ENCODE measurements at regions not wholly inside any gene's neighbourhood (a gene's known extent, or its start where the extent isn't known, plus 50 kb on each side); places are given as distances from the start of the nearest gene placed in this dataset.
"Not testable (repeated sequence)": the region's sequence is repeated elsewhere in the genome, so short reads cannot be mapped to it uniquely, and the experiment has no call there.

- Histone ChIP-seq H3K4me1 (replicated peaks in 1 of 2) (no peaks in the 10 kb centered on the region), H3K27me3 (no peaks in the 10 kb centered on the region), H3K4me3 (no peak overlapping the region), H3K27ac (no peak overlapping the region), H3K9me3 (replicated peaks in 1 of 3) (no peaks in the 10 kb centered on the region), H3K36me3 (replicated peaks in 1 of 2) (no peaks in the 10 kb centered on the region)
- WGBS, 4 donors = 57 to 65% (median 61%) methylated on average over 3 of the region's 3 CpGs
- no peak for DNase-seq
- intact Hi-C loops (cut with DNase I) = no loop called here
- TF ChIP-seq POLR2A (IDR thresholded peaks at IDR 0.05) = no peak
- no peak for TF ChIP-seq CTCF (IDR thresholded peaks at IDR 0.05)
Observed at GRCh38 chr18:35811896-35812295, 160.6 kb upstream of the RMP24 start.

GRCh38 chr18:35815011-35815410 lies 157.5 kb upstream of the RMP24 start:
- H3K36me3 ChIP-seq (replicated peaks in 1 of 2); H3K4me3 ChIP-seq; H3K27ac ChIP-seq; DNase-seq; H3K9me3 ChIP-seq (replicated peaks in 1 of 3); H3K27me3 ChIP-seq; intact Hi-C loops (cut with DNase I); H3K4me1 ChIP-seq (replicated peaks in 1 of 2): not testable (repeated sequence)
- WGBS, 4 donors = 80 to 96% (median 85%) methylated on average over 1 to 2 of the region's 2 CpGs

- intact Hi-C loops (cut with DNase I) = no loop called here
Observed at GRCh38 chr18:35816003-35816402, 156.5 kb upstream of the RMP24 start.

GRCh38 chr18:35817604-35818352 lies 154.7 kb upstream of the RMP24 start:
- no peak for DNase-seq
- 77 to 83% (median 81%) methylated on average over 5 to 11 of the region's 11 CpGs for WGBS, 4 donors

More at GRCh38 chr18:35816003-35816402, 156.5 kb upstream of the RMP24 start:
- Histone ChIP-seq H3K27me3 (no peaks in the 10 kb centered on the region), H3K9me3 (replicated peaks in 1 of 3) (no peaks in the 10 kb centered on the region), H3K4me3 (no peak overlapping the region), H3K27ac (no peak overlapping the region), H3K36me3 (replicated peaks in 1 of 2) (no peaks in the 10 kb centered on the region), H3K4me1 (replicated peaks in 1 of 2) (no peaks in the 10 kb centered on the region)
- TF ChIP-seq CTCF (IDR thresholded peaks at IDR 0.05) = no peak
- no peak for TF ChIP-seq POLR2A (IDR thresholded peaks at IDR 0.05)
- DNase-seq = no peak
- 74 to 93% (median 81%) methylated on average over 3 of the region's 3 CpGs for WGBS, 4 donors

More at GRCh38 chr18:35817604-35818352, 154.7 kb upstream of the RMP24 start:
- no peaks in the 10 kb centered on the region for H3K36me3 ChIP-seq (replicated peaks in 1 of 2)
- H3K9me3 ChIP-seq (replicated peaks in 1 of 3) = no peaks in the 10 kb centered on the region
- H3K27ac ChIP-seq = no peak overlapping the region
- H3K4me1 ChIP-seq (replicated peaks in 1 of 2) = no peaks in the 10 kb centered on the region
- TF ChIP-seq CTCF (IDR thresholded peaks at IDR 0.05) (no peak), POLR2A (IDR thresholded peaks at IDR 0.05) (no peak)
- no peaks in the 10 kb centered on the region for H3K27me3 ChIP-seq
- no peak overlapping the region for H3K4me3 ChIP-seq
- intact Hi-C loops (cut with DNase I) = no loop called here

Measured in adrenal gland (tissue), 9 donors.